Smooth muscle cell (in vitro differentiated cells): ENCODE measurements at regions not wholly inside any gene's neighbourhood (a gene's known extent, or its start where the extent isn't known, plus 50 kb on each side); places are given as distances from the start of the nearest gene placed in this dataset.

Experiments
- DNase-seq: peaks from one replicate; lab custom pipeline; 2025; ENCODE audit not compliant: unreplicated experiment; lab: John Stamatoyannopoulos, UW
- H2AFZ ChIP-seq: fragments of 200-600 bp; sonication (generic); 2 replicates; pipeline ENCODE4 v1.6.0; 2016; ENCODE audit warnings: antibody characterized with exemption, low read depth, mild to moderate bottlenecking
- H3F3A ChIP-seq: fragments of 200-600 bp; sonication (generic); 2 replicates; pipeline ENCODE4 v1.6.0; 2017; ENCODE audit warnings: antibody characterized with exemption, low read depth
- H3K27ac ChIP-seq: fragments of 200-600 bp; sonication (generic); 2 replicates; pipeline ENCODE4 v1.5.1; 2016; ENCODE audit warnings: low read depth, mild to moderate bottlenecking
- H3K27me3 ChIP-seq: fragments of 200-600 bp; sonication (generic); 2 replicates; pipeline ENCODE4 v1.6.1; 2016; ENCODE audit warnings: low read depth, mild to moderate bottlenecking
- H3K36me3 ChIP-seq: fragments of 200-600 bp; sonication (generic); 2 replicates; pipeline ENCODE4 v1.5.1; 2016; ENCODE audit warnings: low read depth
- H3K4me1 ChIP-seq: fragments of 200-600 bp; sonication (generic); 2 replicates; pipeline ENCODE4 v1.5.1; 2016; ENCODE audit warnings: low read depth
- H3K4me2 ChIP-seq: fragments of 200-600 bp; sonication (generic); 2 replicates; pipeline ENCODE4 v1.6.0; 2016; ENCODE audit warnings: mild to moderate bottlenecking
- H3K4me3 ChIP-seq: fragments of 200-600 bp; sonication (generic); 2 replicates; pipeline ENCODE4 v1.5.1; 2016; ENCODE audit warnings: mild to moderate bottlenecking
- H3K79me2 ChIP-seq: fragments of 200-600 bp; sonication (generic); 2 replicates; pipeline ENCODE4 v1.6.0; 2016; ENCODE audit warnings: low read depth, mild to moderate bottlenecking
- H3K9ac ChIP-seq: fragments of 200-600 bp; sonication (generic); 2 replicates; pipeline ENCODE4 v1.6.0; 2016; ENCODE audit warnings: low read depth
- H3K9me3 ChIP-seq: fragments of 200-600 bp; sonication (generic); replicated peaks from 2 replicates; pipeline ENCODE4 v1.5.1; 2016; ENCODE audit warnings: low read depth
- H4K20me1 ChIP-seq: fragments of 200-600 bp; sonication (generic); 2 replicates; pipeline ENCODE4 v1.6.0; 2016; ENCODE audit warnings: low read depth
- WGBS: methylation state at CpG from one replicate; pipeline ENCODE4 v1.1.7; 2016; ENCODE audit warnings: low lambda C conversion rate; 5-methylcytosine and 5-hydroxymethylcytosine counted together
- TF ChIP-seq, protein P1 (sequence below): fragments of 200-600 bp; sonication (generic); IDR thresholded peaks from 2 replicates; pipeline ENCODE4 v1.5.1; 2017; ENCODE audit warnings: borderline replicate concordance, mild to moderate bottlenecking, antibody characterized with exemption; ENCODE audit not compliant: insufficient read depth, poor library complexity, severe bottlenecking

DNA sequence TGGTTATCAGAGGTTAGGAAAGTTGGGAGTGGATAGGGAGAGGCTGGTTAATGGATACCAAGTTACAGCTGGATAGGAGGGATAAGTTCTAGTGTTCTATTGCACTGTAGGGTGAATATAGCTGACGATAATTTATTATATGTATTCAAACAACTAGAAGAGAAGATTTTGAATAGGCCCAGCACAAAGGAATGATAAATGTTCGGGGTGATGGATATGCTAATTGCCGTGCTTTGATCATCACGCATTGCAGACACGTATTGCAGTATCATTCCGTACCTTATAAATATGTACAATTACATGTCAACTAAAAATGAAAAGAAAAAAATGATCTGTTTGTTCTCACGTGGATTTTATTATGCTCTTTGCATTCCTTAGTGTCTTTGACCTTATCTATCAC lies 369.2 kb upstream of the PKDCC start:
- Histone ChIP-seq H3K9ac (no peak overlapping the region), H3K36me3 (no peaks in the 10 kb centered on the region), H3K4me2 (no peak overlapping the region), H3K27ac (no peak overlapping the region), H3K4me3 (no peak overlapping the region), H3K27me3 (no peaks in the 10 kb centered on the region), H3K79me2 (no peaks in the 10 kb centered on the region), H2AFZ (no peak overlapping the region), H3K4me1 (no peaks in the 10 kb centered on the region), H3K9me3 (no peaks in the 10 kb centered on the region), H4K20me1 (no peaks in the 10 kb centered on the region), H3F3A (no peaks in the 10 kb centered on the region)
- no peak for DNase-seq
- TF ChIP-seq, protein P1, sequence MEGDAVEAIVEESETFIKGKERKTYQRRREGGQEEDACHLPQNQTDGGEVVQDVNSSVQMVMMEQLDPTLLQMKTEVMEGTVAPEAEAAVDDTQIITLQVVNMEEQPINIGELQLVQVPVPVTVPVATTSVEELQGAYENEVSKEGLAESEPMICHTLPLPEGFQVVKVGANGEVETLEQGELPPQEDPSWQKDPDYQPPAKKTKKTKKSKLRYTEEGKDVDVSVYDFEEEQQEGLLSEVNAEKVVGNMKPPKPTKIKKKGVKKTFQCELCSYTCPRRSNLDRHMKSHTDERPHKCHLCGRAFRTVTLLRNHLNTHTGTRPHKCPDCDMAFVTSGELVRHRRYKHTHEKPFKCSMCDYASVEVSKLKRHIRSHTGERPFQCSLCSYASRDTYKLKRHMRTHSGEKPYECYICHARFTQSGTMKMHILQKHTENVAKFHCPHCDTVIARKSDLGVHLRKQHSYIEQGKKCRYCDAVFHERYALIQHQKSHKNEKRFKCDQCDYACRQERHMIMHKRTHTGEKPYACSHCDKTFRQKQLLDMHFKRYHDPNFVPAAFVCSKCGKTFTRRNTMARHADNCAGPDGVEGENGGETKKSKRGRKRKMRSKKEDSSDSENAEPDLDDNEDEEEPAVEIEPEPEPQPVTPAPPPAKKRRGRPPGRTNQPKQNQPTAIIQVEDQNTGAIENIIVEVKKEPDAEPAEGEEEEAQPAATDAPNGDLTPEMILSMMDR = no peak
- WGBS = 82% methylated on average over 7 of the region's 7 CpGs

DNA sequence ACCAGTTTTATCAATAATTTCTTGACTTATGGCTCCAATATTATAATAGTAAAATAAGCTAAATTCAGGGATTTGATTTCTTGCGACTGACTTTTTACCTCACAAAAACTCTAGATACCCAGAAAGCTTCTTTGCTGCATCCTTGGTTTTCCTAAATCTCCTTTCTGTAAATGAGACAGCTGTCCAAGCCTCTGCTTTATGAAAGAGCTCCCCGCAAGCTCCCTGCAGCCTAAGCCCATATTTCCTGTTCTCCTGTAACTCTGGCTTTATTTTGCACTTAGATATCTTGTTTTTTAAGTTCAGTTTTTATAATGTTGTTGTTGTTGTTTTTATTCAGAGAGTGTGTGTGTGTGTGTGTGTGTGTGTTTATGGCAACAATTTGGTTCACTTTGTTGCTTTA lies 361.7 kb upstream of the PKDCC start:
- H3K79me2 ChIP-seq = no peaks in the 10 kb centered on the region
- TF ChIP-seq, protein P1 = no peak
- no peaks in the 10 kb centered on the region for H3K9me3 ChIP-seq
- no peak overlapping the region for H2AFZ ChIP-seq
- H3K4me3 ChIP-seq = no peak overlapping the region
- H3K4me2 ChIP-seq = no peak overlapping the region
- H3F3A ChIP-seq = no peaks in the 10 kb centered on the region
- no peak overlapping the region for H3K9ac ChIP-seq
- WGBS = 58% methylated on average over 2 of the region's 2 CpGs
- no peak overlapping the region for H3K27ac ChIP-seq
- peaks cover 4% of the 10 kb centered on the region for H3K27me3 ChIP-seq
- no peaks in the 10 kb centered on the region for H4K20me1 ChIP-seq
- no peaks in the 10 kb centered on the region for H3K36me3 ChIP-seq
- no peak for DNase-seq
- no peaks in the 10 kb centered on the region for H3K4me1 ChIP-seq

DNA sequence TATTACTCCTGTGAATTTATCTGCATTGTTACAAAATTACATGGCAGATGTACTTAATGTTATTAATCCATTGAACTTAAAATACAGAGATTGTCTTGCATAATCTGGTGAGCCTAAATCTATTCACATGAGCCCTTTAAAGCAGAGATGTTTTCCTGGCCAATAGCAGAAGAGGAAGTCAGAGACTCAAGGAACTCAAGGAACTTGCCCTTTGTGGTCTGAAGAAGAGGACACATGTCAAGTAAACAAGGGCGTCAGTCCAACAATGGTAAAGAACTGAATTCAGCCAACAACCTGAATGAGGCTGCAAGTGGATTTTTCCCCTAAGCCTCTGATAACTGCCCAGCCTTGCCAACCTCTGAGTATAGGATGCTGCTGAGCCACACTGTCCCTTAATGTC lies 356.3 kb upstream of the PKDCC start:
- no peaks in the 10 kb centered on the region for H3K79me2 ChIP-seq
- no peak overlapping the region for H3K4me2 ChIP-seq
- H3K9ac ChIP-seq = no peak overlapping the region
- H3K4me1 ChIP-seq = no peaks in the 10 kb centered on the region
- H3F3A ChIP-seq = no peaks in the 10 kb centered on the region
- no peaks in the 10 kb centered on the region for H4K20me1 ChIP-seq
- H3K4me3 ChIP-seq = no peak overlapping the region
- H3K27me3 ChIP-seq = peaks cover 4% of the 10 kb centered on the region
- DNase-seq = no peak
- TF ChIP-seq, protein P1 = no peak
- H3K9me3 ChIP-seq = no peaks in the 10 kb centered on the region
- no peaks in the 10 kb centered on the region for H3K36me3 ChIP-seq
- H3K27ac ChIP-seq = no peak overlapping the region
- H2AFZ ChIP-seq = no peak overlapping the region
- 95% methylated on average over 1 of the region's 1 CpG for WGBS

DNA sequence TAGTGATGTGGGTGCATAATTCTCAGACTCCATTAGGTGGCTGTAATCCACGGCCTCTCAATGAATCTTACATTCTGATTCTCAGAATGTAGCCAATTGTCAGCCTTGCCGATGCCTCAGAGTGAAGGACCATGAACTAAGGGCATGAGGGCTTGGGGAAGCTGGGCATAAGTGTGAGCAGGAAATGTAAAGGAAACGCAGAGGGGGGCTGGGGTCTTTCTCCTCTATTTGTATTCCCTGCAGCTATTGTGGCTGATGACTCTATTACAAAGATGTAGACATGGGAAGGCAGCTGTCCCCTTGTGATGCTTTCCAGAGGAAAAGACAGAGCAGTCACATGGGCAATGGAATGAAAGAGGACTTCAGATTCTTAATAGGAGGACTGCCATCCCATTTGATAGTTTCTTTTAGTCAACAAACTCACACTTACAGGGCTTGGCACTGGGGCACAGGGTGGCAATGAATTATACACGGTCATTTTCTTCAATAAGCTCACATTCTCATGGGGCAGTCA lies 353.2 kb upstream of the PKDCC start:
- Histone ChIP-seq H3K36me3 (no peaks in the 10 kb centered on the region), H2AFZ (no peak overlapping the region), H3K79me2 (no peaks in the 10 kb centered on the region), H3F3A (no peaks in the 10 kb centered on the region), H3K27me3 (peaks cover 7% of the 10 kb centered on the region), H3K4me2 (no peak overlapping the region), H3K4me3 (no peak overlapping the region), H4K20me1 (no peaks in the 10 kb centered on the region), H3K9ac (no peak overlapping the region), H3K27ac (no peak overlapping the region), H3K4me1 (no peaks in the 10 kb centered on the region), H3K9me3 (no peaks in the 10 kb centered on the region)
- 88% methylated on average over 4 of the region's 4 CpGs for WGBS
- DNase-seq = no peak
- TF ChIP-seq, protein P1 = no peak
